HL-60 (cell line): ENCODE measurements at regions not wholly inside any gene's neighbourhood (a gene's known extent, or its start where the extent isn't known, plus 50 kb on each side); places are given as distances from the start of the nearest gene placed in this dataset.
A peak's percentile ranks its signal among the peaks of the same experiment; 100 is the strongest.

ENCODE experiments used
- GABPA ChIP-seq: IDR thresholded peaks from 2 replicates; pipeline ENCODE4 v1.6.1; 2012; ENCODE audit warnings: low read depth
- POLR2AphosphoS5 ChIP-seq: IDR thresholded peaks from 2 replicates; pipeline ENCODE4 v1.6.1; 2012; ENCODE audit warnings: low read depth
- TF ChIP-seq, protein P1 (sequence below): IDR thresholded peaks from one replicate; pipeline ENCODE4 v1.5.1; 2011; ENCODE audit warnings: low read length, control low read depth, inconsistent platforms; ENCODE audit not compliant: insufficient read depth
- TF ChIP-seq, protein P2 (sequence below): IDR thresholded peaks from 2 replicates; pipeline ENCODE4 v1.6.1; 2012; ENCODE audit warnings: low read depth; ENCODE audit not compliant: insufficient replicate concordance

DNA sequence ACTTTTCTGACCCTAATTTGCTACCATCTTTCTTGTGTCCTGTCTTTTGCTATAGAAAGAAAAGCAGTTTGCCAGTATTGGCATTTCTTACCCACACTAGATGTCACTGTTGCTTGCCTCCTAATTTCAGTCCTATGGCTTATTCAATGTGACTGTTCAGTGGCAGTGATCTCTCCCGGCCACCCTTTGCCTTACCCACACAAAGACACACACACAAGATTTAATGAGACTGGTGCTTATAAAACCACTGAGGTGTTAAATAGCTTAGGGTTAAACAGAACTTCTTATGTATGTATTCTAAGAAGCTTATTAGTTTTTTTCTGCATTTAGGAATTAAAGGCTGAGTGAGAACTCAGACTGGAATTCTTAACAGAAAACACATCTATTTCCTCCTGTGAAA, 233.6 kb upstream of the ASCC3 start:
- TF ChIP-seq, protein P1, sequence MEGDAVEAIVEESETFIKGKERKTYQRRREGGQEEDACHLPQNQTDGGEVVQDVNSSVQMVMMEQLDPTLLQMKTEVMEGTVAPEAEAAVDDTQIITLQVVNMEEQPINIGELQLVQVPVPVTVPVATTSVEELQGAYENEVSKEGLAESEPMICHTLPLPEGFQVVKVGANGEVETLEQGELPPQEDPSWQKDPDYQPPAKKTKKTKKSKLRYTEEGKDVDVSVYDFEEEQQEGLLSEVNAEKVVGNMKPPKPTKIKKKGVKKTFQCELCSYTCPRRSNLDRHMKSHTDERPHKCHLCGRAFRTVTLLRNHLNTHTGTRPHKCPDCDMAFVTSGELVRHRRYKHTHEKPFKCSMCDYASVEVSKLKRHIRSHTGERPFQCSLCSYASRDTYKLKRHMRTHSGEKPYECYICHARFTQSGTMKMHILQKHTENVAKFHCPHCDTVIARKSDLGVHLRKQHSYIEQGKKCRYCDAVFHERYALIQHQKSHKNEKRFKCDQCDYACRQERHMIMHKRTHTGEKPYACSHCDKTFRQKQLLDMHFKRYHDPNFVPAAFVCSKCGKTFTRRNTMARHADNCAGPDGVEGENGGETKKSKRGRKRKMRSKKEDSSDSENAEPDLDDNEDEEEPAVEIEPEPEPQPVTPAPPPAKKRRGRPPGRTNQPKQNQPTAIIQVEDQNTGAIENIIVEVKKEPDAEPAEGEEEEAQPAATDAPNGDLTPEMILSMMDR = peak; percentile 18
- TF ChIP-seq, protein P2, sequence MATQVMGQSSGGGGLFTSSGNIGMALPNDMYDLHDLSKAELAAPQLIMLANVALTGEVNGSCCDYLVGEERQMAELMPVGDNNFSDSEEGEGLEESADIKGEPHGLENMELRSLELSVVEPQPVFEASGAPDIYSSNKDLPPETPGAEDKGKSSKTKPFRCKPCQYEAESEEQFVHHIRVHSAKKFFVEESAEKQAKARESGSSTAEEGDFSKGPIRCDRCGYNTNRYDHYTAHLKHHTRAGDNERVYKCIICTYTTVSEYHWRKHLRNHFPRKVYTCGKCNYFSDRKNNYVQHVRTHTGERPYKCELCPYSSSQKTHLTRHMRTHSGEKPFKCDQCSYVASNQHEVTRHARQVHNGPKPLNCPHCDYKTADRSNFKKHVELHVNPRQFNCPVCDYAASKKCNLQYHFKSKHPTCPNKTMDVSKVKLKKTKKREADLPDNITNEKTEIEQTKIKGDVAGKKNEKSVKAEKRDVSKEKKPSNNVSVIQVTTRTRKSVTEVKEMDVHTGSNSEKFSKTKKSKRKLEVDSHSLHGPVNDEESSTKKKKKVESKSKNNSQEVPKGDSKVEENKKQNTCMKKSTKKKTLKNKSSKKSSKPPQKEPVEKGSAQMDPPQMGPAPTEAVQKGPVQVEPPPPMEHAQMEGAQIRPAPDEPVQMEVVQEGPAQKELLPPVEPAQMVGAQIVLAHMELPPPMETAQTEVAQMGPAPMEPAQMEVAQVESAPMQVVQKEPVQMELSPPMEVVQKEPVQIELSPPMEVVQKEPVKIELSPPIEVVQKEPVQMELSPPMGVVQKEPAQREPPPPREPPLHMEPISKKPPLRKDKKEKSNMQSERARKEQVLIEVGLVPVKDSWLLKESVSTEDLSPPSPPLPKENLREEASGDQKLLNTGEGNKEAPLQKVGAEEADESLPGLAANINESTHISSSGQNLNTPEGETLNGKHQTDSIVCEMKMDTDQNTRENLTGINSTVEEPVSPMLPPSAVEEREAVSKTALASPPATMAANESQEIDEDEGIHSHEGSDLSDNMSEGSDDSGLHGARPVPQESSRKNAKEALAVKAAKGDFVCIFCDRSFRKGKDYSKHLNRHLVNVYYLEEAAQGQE = no peak
- TF ChIP-seq POLR2AphosphoS5 (no peak), GABPA (no peak)
